SK-N-MC (cell line): ENCODE measurements at regions not wholly inside any gene's neighbourhood (a gene's known extent, or its start where the extent isn't known, plus 50 kb on each side); places are given as distances from the start of the nearest gene placed in this dataset.
"Not testable (repeated sequence)": the region's sequence is repeated elsewhere in the genome, so short reads cannot be mapped to it uniquely, and the experiment has no call there.

ENCODE experiments used
- DNase-seq: peaks from one replicate; pipeline ENCODE4 v3.0.0-alpha.2; 2011; ENCODE audit warnings: low read depth, low spot score
- H3K27ac ChIP-seq: fragments of 200-600 bp; sonication (generic); 2 replicates; pipeline ENCODE4 v1.5.1; 2016; ENCODE audit warnings: mixed run types
- H3K36me3 ChIP-seq: fragments of 200-600 bp; sonication (generic); 2 replicates; pipeline ENCODE4 v1.6.1; 2017; ENCODE audit warnings: antibody characterized with exemption, low read length, mixed read lengths; ENCODE audit not compliant: insufficient read depth
- H3K4me3 ChIP-seq: fragments of 200-600 bp; sonication (generic); 2 replicates; pipeline ENCODE4 v1.5.1; 2016
- H3K9ac ChIP-seq: fragments of 200-600 bp; sonication (generic); 2 replicates; pipeline ENCODE4 v1.8.0; 2017; ENCODE audit warnings: mixed run types, mixed read lengths; ENCODE audit not compliant: insufficient read length
- H3K9me3 ChIP-seq: fragments of 200-600 bp; sonication (generic); 2 replicates; pipeline ENCODE4 v1.6.1; 2017; ENCODE audit warnings: low read depth, mild to moderate bottlenecking, antibody characterized with exemption, low read length, moderate library complexity, mixed read lengths

DNA sequence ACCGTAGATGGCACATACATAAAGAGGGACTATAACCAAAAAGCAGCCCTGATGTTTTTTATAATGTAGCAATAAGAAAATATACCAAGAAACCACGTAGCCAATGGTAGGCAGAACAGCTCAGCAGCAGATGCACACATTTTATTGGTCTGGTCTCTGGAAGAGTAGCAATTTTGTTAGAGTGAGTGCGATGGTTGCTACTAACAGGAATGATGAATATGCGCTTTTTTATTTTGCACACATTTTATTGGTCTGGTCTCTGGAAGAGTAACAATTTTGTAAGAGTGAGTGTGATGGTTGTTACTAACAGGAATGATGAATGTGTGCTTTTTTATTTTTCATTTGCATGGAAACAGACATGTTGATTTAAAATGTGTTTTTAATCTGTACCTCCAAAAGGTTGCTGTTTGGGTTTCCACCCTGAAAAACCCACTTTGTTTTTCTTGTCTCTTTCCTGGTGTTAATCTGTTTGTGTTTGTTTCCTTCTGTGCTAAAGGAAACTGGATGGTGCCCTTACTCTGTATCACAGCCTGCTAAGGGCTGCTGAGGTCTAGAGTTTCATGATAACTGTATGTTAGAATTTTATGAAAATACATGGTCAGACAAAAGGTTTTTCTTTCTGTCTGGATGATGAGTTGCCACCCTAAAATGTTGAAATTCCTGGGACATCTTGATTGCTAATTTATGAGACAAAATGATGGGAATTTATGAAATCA lies 221.1 kb downstream of the ZNF37A start:
- H3K4me3 ChIP-seq, DNase-seq, H3K9me3 ChIP-seq, H3K27ac ChIP-seq, H3K9ac ChIP-seq, H3K36me3 ChIP-seq: not testable (repeated sequence)

DNA sequence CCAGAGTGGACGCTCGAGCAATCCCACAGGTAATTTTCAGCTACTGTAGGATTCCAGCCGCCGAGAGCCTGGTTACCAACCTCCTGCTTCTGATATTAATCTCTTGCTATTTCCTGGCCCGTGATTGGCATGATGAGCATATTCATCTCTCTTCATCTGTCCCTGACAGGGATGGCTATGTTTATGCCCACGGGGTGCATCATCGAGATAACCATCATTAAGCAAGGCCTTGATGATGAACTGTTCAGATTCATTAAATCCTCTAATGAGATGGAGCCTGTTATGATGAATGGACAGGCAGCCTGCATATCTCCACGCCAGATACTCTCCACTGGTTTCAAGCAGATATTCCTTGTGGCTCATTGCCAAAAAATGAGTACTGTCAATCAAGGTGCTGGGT lies 227.3 kb downstream of the ZNF37A start:
- not testable (repeated sequence) for H3K36me3 ChIP-seq, H3K9ac ChIP-seq, DNase-seq, H3K9me3 ChIP-seq, H3K27ac ChIP-seq, H3K4me3 ChIP-seq

DNA sequence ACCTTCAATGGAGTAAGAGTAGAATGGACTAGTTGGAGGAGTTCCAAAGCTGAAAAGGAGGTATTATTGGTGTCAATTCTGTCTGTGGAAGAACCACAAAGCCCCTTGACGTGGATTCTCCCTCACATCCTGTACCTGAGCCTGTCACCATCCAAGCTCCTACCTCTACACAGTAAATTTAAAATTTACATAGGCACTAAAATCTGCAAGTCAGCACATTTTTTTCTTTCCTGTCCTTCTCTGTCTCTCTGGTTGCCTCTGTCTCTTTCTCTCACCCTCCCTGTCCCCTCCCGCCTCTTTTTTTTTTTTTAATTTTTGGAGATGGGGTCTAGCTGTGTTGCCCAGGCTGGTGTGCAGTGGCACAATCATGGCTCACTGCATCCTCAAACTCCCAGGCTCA lies 236.2 kb downstream of the ZNF37A start:
- H3K9me3 ChIP-seq, H3K36me3 ChIP-seq, H3K27ac ChIP-seq, DNase-seq, H3K9ac ChIP-seq, H3K4me3 ChIP-seq: not testable (repeated sequence)

GRCh38 chr10:38331106-38331505 lies 237.0 kb downstream of the ZNF37A start:
- not testable (repeated sequence) for H3K9ac ChIP-seq, H3K36me3 ChIP-seq, H3K9me3 ChIP-seq, DNase-seq, H3K4me3 ChIP-seq, H3K27ac ChIP-seq

- not testable (repeated sequence) for H3K9ac ChIP-seq, H3K4me3 ChIP-seq, DNase-seq, H3K27ac ChIP-seq, H3K36me3 ChIP-seq, H3K9me3 ChIP-seq
Measured at GRCh38 chr10:38333699-38334098, 239.6 kb downstream of the ZNF37A start.

DNA sequence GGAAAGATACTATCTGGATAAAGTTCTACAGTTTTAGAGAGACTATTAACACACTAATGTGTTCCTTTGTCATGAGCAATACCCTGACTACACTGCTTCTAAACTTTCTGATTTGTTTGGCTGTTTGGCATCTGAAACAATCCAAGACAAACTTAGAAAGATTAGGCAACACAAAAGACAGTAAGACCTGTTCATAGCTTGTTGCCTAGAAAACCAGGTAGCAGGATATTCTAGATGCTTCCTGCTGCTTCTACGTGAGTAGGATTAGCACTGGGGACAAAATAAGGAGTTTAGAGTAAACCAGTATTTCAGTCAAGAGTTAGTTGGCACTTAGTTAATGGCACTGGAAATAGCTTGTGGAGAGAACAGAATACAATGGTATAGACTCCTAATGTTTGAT lies 256.5 kb downstream of the ZNF37A start:
- H3K27ac ChIP-seq, H3K4me3 ChIP-seq, H3K9ac ChIP-seq, DNase-seq, H3K36me3 ChIP-seq, H3K9me3 ChIP-seq: not testable (repeated sequence)

DNA sequence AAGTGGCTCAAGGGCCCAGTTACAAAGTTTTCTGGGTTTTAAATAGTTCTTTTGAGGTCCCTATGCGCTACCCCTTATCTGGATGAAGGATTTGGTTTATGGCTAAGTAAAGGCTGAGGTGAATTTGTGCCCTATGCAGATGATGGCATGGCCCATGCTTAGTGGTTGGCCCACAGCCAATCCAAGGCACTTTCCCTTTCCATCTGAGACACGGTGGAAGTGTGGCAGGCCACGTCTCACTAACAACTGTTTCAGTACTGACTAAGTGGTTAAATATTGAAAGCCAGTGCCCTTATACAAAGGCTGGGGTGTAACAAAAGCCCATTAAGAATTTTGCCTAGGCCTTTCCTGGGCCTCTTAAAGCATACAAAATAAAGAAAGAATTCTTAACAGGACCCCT lies 260.3 kb downstream of the ZNF37A start:
- not testable (repeated sequence) for H3K4me3 ChIP-seq, H3K9me3 ChIP-seq, DNase-seq, H3K36me3 ChIP-seq, H3K9ac ChIP-seq, H3K27ac ChIP-seq

DNA sequence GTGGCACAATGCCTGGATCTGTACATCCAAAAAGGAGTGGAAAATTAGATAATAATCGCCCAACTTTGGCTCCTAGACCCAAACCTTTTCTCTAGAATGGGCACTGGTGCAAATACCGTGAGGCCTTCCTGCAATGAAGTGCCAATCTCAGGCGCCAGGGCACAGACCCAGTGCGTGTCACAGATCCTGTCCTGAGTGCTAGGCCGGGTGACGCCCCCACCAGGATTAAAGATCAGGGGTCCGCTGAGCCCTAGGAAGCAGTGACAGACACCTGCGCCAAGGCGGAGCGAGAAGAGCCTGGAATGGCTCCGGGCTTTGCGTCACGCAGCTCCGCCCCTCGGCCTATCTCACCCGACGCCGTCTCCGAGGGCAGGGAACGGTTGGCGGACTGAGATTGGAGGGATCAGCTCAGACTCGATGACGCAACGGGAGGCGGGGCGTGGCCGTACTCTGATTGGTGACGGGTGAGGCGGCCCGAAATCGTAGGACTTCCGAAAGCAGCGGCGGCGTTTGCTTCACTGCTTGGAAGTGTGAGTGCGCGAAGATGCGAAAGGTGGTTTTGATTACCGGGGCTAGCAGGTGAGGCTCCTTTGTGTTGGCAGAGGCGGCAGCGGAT lies 261.9 kb downstream of the ZNF37A start:
- H3K36me3 ChIP-seq, H3K9me3 ChIP-seq, H3K27ac ChIP-seq, DNase-seq, H3K9ac ChIP-seq: not testable (repeated sequence)
- H3K4me3 ChIP-seq = peak overlapping the region; percentile 58

- H3K9ac ChIP-seq, DNase-seq, H3K36me3 ChIP-seq, H3K27ac ChIP-seq, H3K9me3 ChIP-seq: not testable (repeated sequence)
- H3K4me3 ChIP-seq = peak overlapping the region; percentile 58; the same call in 1 of the 2 replicates
Measured at GRCh38 chr10:38356527-38356926, 262.4 kb downstream of the ZNF37A start.

DNA sequence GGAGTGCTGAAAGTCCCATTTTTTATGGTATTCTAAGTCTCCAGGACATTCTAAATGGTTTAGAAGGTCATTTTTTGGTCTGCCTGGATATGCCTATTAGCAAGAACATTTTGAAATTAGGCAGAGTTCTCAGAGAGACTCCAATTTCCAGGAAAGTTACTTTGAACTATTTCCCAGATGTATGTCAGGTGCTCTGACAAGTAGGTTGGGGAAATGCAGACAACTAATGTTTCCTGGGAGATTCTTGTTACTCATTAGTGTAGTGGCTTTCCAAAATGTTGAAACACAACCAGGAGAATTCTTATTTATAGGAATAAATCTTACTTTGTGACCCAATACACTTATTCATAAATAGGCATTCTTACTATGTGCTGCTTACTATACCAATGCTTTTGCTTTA lies 268.4 kb downstream of the ZNF37A start:
- not testable (repeated sequence) for H3K36me3 ChIP-seq, DNase-seq, H3K9ac ChIP-seq, H3K27ac ChIP-seq, H3K4me3 ChIP-seq, H3K9me3 ChIP-seq

DNA sequence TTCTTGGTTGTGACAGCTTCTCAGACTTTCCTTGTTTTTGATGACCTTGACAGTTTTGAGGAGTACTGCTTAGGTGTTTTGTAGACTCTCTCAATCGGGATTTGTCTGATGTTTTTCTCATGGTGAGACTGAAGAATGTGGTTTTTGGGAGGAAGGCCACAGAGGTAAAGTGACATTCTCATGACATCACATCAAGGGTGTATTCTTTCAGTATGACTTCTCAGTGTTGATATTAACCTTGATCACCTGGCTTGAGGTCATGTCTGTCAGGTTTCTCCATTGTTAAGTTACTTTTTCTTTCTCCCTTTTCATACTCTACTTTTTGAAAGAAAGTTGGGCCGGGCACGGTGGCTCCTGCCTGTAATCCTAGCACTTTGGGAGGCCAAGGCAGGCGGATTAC lies 269.9 kb downstream of the ZNF37A start:
- H3K36me3 ChIP-seq, H3K9ac ChIP-seq, H3K4me3 ChIP-seq, DNase-seq, H3K9me3 ChIP-seq, H3K27ac ChIP-seq: not testable (repeated sequence)

- not testable (repeated sequence) for DNase-seq, H3K27ac ChIP-seq, H3K9ac ChIP-seq, H3K4me3 ChIP-seq, H3K9me3 ChIP-seq, H3K36me3 ChIP-seq
Measured at GRCh38 chr10:38365917-38366316, 271.8 kb downstream of the ZNF37A start.

- not testable (repeated sequence) for H3K4me3 ChIP-seq, H3K9ac ChIP-seq, H3K9me3 ChIP-seq, DNase-seq, H3K36me3 ChIP-seq, H3K27ac ChIP-seq
Measured at GRCh38 chr10:38383800-38384199, 289.7 kb downstream of the ZNF37A start.

DNA sequence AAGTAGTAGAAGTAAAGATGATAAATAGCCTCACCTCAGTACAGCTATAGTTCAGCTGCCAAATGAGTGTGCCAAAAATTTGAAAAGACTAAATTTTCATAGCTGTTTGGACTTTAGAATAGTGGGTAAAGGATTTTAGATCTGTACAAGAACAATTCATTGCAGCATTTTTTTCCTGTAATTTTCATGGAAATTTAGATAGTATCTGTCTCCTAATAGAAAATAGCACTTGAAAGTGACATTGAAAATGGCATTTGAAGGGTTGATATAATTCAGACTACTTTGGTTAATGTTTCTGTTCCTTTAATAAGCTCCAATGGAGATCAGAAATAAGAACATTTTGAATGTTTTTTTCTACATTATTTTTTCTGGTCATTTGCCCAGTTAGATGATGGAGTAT lies 292.7 kb downstream of the ZNF37A start:
- not testable (repeated sequence) for H3K4me3 ChIP-seq, H3K9me3 ChIP-seq, H3K27ac ChIP-seq

DNA sequence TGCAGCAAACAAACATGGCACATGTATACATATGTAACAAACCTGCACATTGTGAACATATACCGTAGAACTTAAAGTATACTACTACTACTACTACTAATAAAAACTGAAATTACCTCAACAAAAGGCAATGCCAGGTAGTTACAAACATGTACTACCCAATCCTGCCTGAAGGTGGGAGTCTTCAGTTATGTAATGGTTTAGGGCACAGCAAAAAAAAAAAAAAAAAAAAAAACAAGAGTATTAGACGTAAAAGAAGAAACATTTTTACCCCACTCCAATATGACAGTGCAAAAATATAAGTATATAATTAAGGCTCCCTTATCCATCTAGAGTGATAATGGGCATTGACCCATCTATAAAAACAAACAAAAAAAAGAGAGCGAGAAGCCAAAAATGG lies 296.6 kb downstream of the ZNF37A start:
- H3K36me3 ChIP-seq, H3K9ac ChIP-seq, H3K4me3 ChIP-seq, H3K9me3 ChIP-seq, DNase-seq, H3K27ac ChIP-seq: not testable (repeated sequence)

More for the DNA sequence above, 292.7 kb downstream of the ZNF37A start:
- H3K36me3 ChIP-seq, DNase-seq, H3K9ac ChIP-seq: not testable (repeated sequence)
